Smooth muscle cell (in vitro differentiated cells): ENCODE measurements at regions not wholly inside any gene's neighbourhood (a gene's known extent, or its start where the extent isn't known, plus 50 kb on each side); places are given as distances from the start of the nearest gene placed in this dataset.

Experiments used
- DNase-seq: peaks from one replicate; lab custom pipeline; 2025; ENCODE audit not compliant: unreplicated experiment; lab: John Stamatoyannopoulos, UW
- H2AFZ ChIP-seq: fragments of 200-600 bp; sonication (generic); 2 replicates; pipeline ENCODE4 v1.6.0; 2016; ENCODE audit warnings: antibody characterized with exemption, low read depth, mild to moderate bottlenecking
- H3F3A ChIP-seq: fragments of 200-600 bp; sonication (generic); 2 replicates; pipeline ENCODE4 v1.6.0; 2017; ENCODE audit warnings: antibody characterized with exemption, low read depth
- H3K27ac ChIP-seq: fragments of 200-600 bp; sonication (generic); 2 replicates; pipeline ENCODE4 v1.5.1; 2016; ENCODE audit warnings: low read depth, mild to moderate bottlenecking
- H3K27me3 ChIP-seq: fragments of 200-600 bp; sonication (generic); 2 replicates; pipeline ENCODE4 v1.6.1; 2016; ENCODE audit warnings: low read depth, mild to moderate bottlenecking
- H3K36me3 ChIP-seq: fragments of 200-600 bp; sonication (generic); 2 replicates; pipeline ENCODE4 v1.5.1; 2016; ENCODE audit warnings: low read depth
- H3K4me1 ChIP-seq: fragments of 200-600 bp; sonication (generic); 2 replicates; pipeline ENCODE4 v1.5.1; 2016; ENCODE audit warnings: low read depth
- H3K4me2 ChIP-seq: fragments of 200-600 bp; sonication (generic); 2 replicates; pipeline ENCODE4 v1.6.0; 2016; ENCODE audit warnings: mild to moderate bottlenecking
- H3K4me3 ChIP-seq: fragments of 200-600 bp; sonication (generic); 2 replicates; pipeline ENCODE4 v1.5.1; 2016; ENCODE audit warnings: mild to moderate bottlenecking
- H3K79me2 ChIP-seq: fragments of 200-600 bp; sonication (generic); 2 replicates; pipeline ENCODE4 v1.6.0; 2016; ENCODE audit warnings: low read depth, mild to moderate bottlenecking
- H3K9ac ChIP-seq: fragments of 200-600 bp; sonication (generic); 2 replicates; pipeline ENCODE4 v1.6.0; 2016; ENCODE audit warnings: low read depth
- H3K9me3 ChIP-seq: fragments of 200-600 bp; sonication (generic); replicated peaks from 2 replicates; pipeline ENCODE4 v1.5.1; 2016; ENCODE audit warnings: low read depth
- H4K20me1 ChIP-seq: fragments of 200-600 bp; sonication (generic); 2 replicates; pipeline ENCODE4 v1.6.0; 2016; ENCODE audit warnings: low read depth
- CTCF ChIP-seq: fragments of 200-600 bp; sonication (generic); IDR thresholded peaks from 2 replicates; pipeline ENCODE4 v1.5.1; 2017; ENCODE audit warnings: borderline replicate concordance, mild to moderate bottlenecking, antibody characterized with exemption; ENCODE audit not compliant: insufficient read depth, poor library complexity, severe bottlenecking
- WGBS: methylation state at CpG from one replicate; pipeline ENCODE4 v1.1.7; 2016; ENCODE audit warnings: low lambda C conversion rate; 5-methylcytosine and 5-hydroxymethylcytosine counted together

- Histone ChIP-seq H2AFZ (no peak overlapping the region), H3K36me3 (no peaks in the 10 kb centered on the region), H3K9me3 (no peaks in the 10 kb centered on the region), H3K4me1 (peaks cover 3% of the 10 kb centered on the region), H3K27me3 (peaks cover 4% of the 10 kb centered on the region), H3K79me2 (no peaks in the 10 kb centered on the region), H3K27ac (no peak overlapping the region), H3F3A (no peaks in the 10 kb centered on the region), H3K4me2 (no peak overlapping the region), H3K4me3 (no peak overlapping the region), H3K9ac (no peak overlapping the region), H4K20me1 (no peaks in the 10 kb centered on the region)
- WGBS, result 65% methylated on average over 2 of the region's 2 CpGs
- no peak for DNase-seq
- TF ChIP-seq CTCF, result no peak
Observed at GRCh38 chr15:45784656-45785055, 149.8 kb downstream of the SQOR start.

GRCh38 chr15:45785897-45786296, 151.1 kb downstream of the SQOR start:
- Histone ChIP-seq H4K20me1 (no peaks in the 10 kb centered on the region), H3K27ac (no peak overlapping the region), H3K4me2 (no peak overlapping the region), H3K36me3 (no peaks in the 10 kb centered on the region), H3K9me3 (no peaks in the 10 kb centered on the region), H3F3A (no peaks in the 10 kb centered on the region), H3K9ac (no peak overlapping the region), H3K4me1 (peaks cover 3% of the 10 kb centered on the region), H3K4me3 (no peak overlapping the region), H2AFZ (no peak overlapping the region), H3K27me3 (no peaks in the 10 kb centered on the region), H3K79me2 (no peaks in the 10 kb centered on the region)
- no peak for TF ChIP-seq CTCF
- WGBS, result 78% methylated on average over 2 of the region's 2 CpGs
- no peak for DNase-seq

GRCh38 chr15:45790325-45790943, 155.6 kb downstream of the SQOR start:
- Histone ChIP-seq H3K27me3 (peaks cover 16% of the 10 kb centered on the region), H3K4me3 (no peak overlapping the region), H3F3A (no peaks in the 10 kb centered on the region), H3K36me3 (no peaks in the 10 kb centered on the region), H3K4me1 (no peaks in the 10 kb centered on the region), H3K9me3 (no peaks in the 10 kb centered on the region), H3K27ac (no peak overlapping the region), H4K20me1 (no peaks in the 10 kb centered on the region), H3K4me2 (no peak overlapping the region), H2AFZ (no peak overlapping the region), H3K9ac (no peak overlapping the region), H3K79me2 (no peaks in the 10 kb centered on the region)
- TF ChIP-seq CTCF, result peak; percentile 50
- DNase-seq, result no peak
- 43% methylated on average over 4 of the region's 4 CpGs for whole genome bisulfite sequencing

GRCh38 chr15:45794304-45794703, 159.5 kb downstream of the SQOR start:
- Histone ChIP-seq H3K4me1 (no peaks in the 10 kb centered on the region), H3K79me2 (no peaks in the 10 kb centered on the region), H3K36me3 (no peaks in the 10 kb centered on the region), H3F3A (no peaks in the 10 kb centered on the region), H3K27ac (no peak overlapping the region), H3K4me3 (no peak overlapping the region), H3K9ac (no peak overlapping the region), H2AFZ (no peak overlapping the region), H3K27me3 (peaks cover 16% of the 10 kb centered on the region), H3K4me2 (no peak overlapping the region), H3K9me3 (no peaks in the 10 kb centered on the region), H4K20me1 (no peaks in the 10 kb centered on the region)
- no peak for DNase-seq
- no peak for TF ChIP-seq CTCF
